ENCODE measurements at regions not wholly inside any gene's neighbourhood (a gene's known extent, or its start where the extent isn't known, plus 50 kb on each side); places are given as distances from the start of the nearest gene placed in this dataset.
A peak's percentile ranks its signal among the peaks of the same experiment; 100 is the strongest.
"Not testable (repeated sequence)": the region's sequence is repeated elsewhere in the genome, so short reads cannot be mapped to it uniquely, and the experiment has no call there.

GRCh38 chr15:95138604-95139270 is 907.4 kb downstream of the MCTP2 start:
- DNase-seq (ENCODE audit: low spot score) = no peak

- no peak for DNase-seq (ENCODE audit: low spot score)
Observed at GRCh38 chr15:95141486-95141885, 910.1 kb downstream of the MCTP2 start.

DNA sequence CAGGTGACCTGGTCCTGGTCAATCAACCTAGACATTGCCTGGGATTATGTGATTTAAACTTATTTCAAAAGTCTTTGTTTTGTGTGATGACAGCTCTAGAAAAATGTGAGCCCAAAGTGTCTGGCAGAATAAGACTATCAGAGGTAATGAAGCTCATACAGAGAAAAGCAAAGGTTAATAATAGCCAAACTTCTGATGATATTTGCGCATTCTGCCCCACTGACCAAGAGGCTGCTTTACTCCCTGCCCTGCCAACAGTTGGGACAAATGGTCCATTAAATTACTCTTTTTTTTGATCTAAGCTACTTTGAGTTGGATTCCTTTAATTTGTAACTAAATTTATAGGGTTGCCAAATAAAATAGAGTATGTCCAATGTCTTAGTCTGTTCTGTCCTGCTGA is 911.2 kb downstream of the MCTP2 start:
- no peak for DNase-seq (ENCODE audit: low spot score)

DNA sequence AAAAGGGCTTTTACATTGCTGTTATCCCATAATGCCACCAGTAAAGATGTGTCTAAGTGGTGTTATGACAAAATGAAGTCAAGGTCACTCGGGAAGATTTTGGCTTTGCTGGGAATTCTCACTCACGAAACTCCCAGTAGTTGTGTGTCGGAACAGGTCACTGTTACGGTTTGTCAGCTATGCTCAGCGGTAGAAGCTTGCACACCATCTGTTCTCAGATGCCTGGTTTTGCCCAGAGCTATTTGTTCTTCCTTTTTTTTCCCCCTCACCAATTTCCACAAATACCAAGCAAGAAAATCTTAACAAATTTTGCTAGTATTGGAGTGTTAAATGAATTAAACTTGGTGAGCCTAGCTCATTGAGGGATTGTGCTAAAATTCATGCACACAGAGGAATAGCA is 915.1 kb downstream of the MCTP2 start:
- no peak for DNase-seq (ENCODE audit: low spot score)

- no peak for DNase-seq (ENCODE audit: low spot score)
Observed at GRCh38 chr15:95148183-95148582, 916.8 kb downstream of the MCTP2 start.

- DNase-seq (ENCODE audit: low spot score) = no peak
Observed at GRCh38 chr15:95149036-95149435, 917.7 kb downstream of the MCTP2 start.

DNA sequence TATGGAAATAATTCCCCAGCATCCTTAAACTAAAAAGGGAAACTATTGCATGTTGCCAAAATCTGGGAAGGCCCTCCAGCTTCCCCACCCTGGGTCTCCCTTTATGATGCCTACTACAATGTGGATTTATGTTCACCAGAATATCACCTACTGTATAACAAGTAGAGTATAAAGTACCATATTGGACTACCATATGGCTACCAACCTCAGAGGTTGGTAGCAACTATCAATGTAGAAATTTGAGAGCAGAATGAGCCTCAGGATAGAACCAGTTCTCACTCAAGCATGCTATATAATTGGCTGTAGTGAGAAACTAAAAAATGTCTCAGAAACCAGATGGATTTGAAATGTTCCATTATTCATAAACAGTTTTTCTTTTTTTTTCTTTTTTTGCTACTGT is 918.4 kb downstream of the MCTP2 start:
- no peak for DNase-seq (ENCODE audit: low spot score)

DNA sequence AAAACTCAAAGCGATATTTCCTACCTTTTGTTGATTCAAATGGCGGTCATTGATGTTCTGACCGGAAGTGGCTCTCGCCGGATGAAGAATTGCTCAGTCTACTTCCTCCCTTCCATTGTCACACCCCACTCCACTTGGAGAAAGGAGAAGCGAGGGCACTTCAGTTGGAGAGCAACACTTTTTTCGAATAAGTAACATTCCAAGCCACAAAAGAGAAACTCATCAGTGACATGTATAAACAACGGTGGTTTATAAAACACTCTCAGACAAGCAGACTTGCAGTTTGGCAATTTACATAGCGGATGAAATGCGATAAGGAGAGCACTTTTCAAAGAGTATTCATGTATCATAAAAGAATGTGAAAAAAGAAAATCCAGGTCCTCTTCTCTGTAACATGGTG is 919.1 kb downstream of the MCTP2 start:
- no peak for DNase-seq (ENCODE audit: low spot score)

DNA sequence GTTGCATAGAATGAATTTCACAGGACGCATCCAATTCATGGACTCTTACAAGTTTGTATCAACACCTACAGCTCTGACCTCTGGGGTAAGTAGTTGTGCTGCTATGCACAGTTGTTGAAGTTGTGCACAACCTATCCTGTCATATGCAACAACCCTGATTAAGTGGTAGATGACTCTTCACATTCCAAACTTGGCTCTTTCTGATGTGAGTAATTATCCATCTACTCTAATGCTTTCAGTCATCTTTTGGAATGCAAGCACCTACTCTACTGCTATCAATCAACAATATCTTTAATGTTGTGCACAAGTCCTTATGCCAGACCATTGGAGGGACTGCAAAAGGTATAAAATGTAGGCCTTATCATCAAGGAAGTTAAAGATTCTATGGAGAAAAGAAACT is 921.4 kb downstream of the MCTP2 start:
- DNase-seq (ENCODE audit: low spot score) = no peak

DNA sequence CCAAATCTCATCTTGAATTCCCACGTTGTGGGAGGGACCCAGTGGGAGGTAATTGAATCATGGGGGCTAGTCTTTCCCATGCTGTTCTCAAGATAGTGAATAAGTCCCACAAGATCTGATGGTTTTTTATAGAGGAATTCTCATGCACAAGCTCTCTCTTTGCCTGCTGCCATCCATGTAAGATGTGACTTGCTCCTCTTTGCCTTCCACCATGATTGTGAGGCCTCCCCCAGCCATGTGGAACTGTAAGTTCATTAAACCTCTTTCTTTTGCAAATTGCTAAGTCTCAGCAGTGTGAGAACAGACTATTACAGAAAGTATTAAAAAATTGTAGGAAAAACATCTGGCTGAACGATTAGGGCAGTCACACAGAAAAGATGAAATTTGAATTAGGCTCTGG is 921.8 kb downstream of the MCTP2 start:
- not testable (repeated sequence) for DNase-seq (ENCODE audit: low spot score)

DNA sequence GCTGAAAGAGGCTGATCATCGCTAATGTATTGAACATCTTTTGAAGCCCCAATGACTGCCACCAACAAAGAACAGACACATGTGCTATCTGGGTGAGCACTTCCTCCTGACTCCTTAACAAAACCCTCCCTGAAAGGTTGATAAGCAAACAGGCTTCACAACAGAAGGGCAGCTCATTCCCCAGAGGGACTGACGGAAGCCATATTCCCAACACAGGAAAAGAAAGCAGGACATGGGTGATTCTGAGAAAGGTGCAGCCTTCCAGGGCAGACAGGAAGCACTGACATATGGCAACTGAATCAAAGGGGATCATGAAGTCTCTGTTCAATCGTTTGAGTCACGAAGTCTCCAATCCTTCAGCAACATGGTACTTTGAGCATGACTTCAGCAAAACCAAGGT is 929.0 kb downstream of the MCTP2 start:
- no peak for DNase-seq (ENCODE audit: low spot score)

DNA sequence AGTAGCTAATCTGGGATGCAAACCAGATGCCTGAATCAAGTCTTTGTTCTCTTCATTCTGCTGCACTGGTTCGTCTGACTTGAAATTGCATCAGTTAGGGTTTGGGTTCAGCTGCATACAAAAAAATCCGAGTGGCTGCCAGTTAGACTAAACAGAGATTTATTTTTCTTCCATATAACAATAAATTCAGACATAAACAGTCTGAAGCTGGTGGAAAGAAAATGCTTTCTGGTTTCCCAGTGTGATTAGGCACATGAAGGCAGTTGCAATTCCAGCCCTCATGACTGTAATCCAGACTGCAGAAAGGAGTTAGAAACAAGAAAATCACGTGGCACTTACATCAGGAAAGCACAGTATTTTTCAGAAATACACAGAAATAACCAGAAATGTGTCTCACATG is 930.7 kb downstream of the MCTP2 start:
- DNase-seq (ENCODE audit: low spot score) = peak; percentile 48

- DNase-seq (ENCODE audit: low spot score) = no peak
Observed at GRCh38 chr15:95162531-95162930, 931.2 kb downstream of the MCTP2 start.

DNA sequence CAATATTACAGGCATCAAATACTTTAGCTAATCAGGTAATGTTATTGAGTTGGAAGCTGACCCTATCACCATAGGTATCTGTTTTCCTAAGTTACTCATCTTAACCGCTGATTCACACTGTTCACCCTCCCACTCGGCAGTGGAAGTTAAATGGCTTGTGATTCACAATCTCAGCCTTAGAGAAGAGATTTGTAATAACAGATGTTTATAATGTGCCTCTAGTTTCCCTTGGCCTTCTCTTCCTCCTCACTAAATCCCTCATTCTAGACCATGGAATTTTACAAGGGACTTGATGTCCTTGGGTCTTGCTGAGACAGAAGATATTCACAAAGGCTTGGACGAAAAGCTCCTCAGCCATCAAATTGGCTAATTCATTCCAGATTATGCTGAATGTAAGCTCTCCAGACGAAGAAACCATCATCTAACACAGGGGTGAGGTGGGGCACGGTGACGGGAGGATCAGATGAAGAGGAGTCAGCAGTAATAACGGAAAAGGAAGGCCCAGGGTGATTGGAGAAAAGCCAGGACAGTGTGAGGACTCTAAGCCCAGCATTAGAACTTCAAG is 931.7 kb downstream of the MCTP2 start:
- peak; percentile 45 for DNase-seq (ENCODE audit: low spot score)

DNA sequence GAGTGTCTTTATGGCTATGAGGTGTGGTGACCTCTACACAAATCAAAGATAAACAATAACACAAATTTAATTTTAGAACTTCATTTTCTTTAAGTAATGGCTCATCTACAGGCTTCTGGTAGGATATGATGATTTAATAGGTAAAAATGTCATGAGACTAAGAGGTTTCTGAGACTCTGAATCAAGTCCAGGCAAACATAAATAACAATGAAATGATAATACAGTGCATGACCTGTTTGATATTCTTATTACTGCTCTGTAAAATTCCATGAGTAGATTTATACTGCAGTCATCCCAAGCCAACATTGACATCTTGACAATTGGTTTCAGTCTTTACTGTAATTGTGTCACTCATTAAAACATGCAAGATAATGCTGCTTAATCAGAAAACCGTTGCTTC is 936.8 kb downstream of the MCTP2 start:
- DNase-seq (ENCODE audit: low spot score) = no peak

DNA sequence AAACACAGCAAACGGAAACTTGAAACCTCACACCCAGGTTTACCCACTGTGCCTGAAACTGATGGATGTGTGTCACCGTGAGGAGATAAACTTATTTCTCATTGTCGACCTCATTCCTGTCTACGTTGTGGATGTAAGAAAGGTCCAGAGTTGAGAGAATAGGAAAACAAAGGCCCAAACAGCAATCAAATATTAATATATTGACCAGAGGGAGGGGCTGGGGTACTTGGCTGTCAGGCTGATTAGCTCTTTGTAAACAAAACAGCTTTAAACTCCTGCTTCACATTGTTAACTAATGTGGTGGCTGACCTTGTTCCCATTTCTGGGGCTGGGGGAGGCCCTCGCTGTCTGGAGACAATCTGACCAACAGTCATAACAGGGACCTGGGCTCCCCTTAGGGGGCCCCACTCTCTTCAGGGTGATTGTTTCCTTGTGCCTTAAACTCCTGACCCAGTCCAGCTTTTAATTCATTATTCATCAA is 937.6 kb downstream of the MCTP2 start:
- DNase-seq (ENCODE audit: low spot score) = no peak

GRCh38 chr15:95169541-95170459 is 938.4 kb downstream of the MCTP2 start:
- peak; percentile 30 for DNase-seq (ENCODE audit: low spot score)

DNA sequence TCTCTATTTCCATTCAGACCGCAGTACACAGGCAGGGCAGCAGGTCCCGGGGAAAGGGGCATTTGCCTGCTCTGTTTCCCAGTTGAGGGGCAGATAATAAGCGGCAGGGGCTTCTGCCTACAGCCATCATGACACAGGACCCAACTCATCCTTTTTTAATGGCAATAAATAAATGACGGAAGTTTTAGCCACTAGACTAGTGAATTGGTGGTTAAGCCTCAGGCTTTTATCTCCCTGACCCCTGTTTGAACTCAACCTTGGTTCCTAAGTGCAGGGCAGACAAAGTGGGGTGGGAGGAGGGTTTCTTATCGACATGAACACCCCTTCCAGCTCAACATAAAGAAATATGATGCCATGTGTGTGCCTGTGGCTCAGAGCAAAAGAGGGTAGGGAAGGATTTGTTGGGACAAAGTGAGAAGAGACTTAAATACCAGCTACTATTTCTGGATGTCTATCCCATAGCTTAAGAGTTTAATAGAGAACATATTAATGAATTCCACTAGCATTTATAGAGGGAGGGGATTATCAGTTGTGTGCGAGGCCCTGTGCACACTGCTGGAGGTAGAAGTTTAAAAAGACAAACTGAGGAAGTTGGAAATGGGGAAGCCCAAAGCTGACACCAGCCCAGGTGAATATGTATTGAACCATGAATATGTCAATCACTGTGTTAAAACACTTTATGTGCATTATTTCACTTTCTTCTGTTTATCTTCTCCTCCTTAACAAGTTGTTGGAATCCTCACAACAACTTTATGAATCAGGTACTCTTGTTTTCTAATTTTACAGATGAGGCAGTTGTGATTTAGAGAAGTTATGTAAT is 939.4 kb downstream of the MCTP2 start:
- peak; percentile 27 for DNase-seq (ENCODE audit: low spot score)

- no peak for DNase-seq (ENCODE audit: low spot score)
Observed at GRCh38 chr15:95171564-95171963, 940.2 kb downstream of the MCTP2 start.

- DNase-seq (ENCODE audit: low spot score) = no peak
Observed at GRCh38 chr15:95174301-95175259, 943.2 kb downstream of the MCTP2 start.

Measured in COLO829 (cell line).